ENCODE measurements at regions not wholly inside any gene's neighbourhood (a gene's known extent, or its start where the extent isn't known, plus 50 kb on each side); places are given as distances from the start of the nearest gene placed in this dataset.

DNA sequence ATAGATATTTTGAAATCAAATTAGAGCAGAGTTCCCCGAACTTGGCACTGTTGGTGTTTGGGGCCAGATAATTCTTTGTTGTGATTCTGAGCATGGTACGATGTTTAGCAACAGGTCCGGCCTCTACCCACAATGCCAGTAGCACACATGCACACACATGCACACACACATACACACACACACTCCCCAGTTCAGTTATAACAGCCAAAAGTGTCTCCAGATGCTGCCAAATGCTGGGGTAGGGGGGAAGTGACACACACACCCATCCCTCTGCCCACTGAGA, 96.8 kb upstream of the PSMD7 start:
- TF ChIP-seq, protein P1, sequence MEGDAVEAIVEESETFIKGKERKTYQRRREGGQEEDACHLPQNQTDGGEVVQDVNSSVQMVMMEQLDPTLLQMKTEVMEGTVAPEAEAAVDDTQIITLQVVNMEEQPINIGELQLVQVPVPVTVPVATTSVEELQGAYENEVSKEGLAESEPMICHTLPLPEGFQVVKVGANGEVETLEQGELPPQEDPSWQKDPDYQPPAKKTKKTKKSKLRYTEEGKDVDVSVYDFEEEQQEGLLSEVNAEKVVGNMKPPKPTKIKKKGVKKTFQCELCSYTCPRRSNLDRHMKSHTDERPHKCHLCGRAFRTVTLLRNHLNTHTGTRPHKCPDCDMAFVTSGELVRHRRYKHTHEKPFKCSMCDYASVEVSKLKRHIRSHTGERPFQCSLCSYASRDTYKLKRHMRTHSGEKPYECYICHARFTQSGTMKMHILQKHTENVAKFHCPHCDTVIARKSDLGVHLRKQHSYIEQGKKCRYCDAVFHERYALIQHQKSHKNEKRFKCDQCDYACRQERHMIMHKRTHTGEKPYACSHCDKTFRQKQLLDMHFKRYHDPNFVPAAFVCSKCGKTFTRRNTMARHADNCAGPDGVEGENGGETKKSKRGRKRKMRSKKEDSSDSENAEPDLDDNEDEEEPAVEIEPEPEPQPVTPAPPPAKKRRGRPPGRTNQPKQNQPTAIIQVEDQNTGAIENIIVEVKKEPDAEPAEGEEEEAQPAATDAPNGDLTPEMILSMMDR (IDR thresholded peaks at IDR 0.05) = no peak
- no peak for TF ChIP-seq POLR2A (IDR thresholded peaks at IDR 0.05)
